ENCODE measurements at regions not wholly inside any gene's neighbourhood (a gene's known extent, or its start where the extent isn't known, plus 50 kb on each side); places are given as distances from the start of the nearest gene placed in this dataset.

GRCh38 chr2:59900728-59901452 lies 652.6 kb downstream of the BCL11A start:
- no peak for DNase-seq

- no peak for DNase-seq
These were observed 653.8 kb downstream of the BCL11A start for GRCh38 chr2:59899692-59900091.

- DNase-seq = no peak
These were observed 656.8 kb downstream of the BCL11A start for GRCh38 chr2:59896499-59897245.

DNA sequence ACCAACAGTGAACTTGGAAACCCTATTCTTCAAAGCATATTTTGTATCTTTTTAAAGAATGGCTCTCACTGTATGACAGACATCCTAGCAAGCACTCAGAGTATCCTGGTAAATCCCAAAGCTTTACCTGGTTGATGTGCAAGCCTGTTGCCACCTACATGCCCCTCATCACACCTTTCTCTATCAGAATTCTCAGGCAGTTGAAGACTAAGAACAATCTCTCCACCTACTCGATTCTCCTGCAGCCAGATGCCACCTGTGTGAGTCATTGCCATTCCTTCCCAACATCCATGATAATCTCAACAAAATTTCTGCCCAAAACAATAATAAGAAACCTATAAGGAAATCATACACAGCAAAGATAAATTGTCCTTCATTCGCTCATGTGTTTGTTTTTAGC lies 659.8 kb downstream of the BCL11A start:
- DNase-seq = no peak

GRCh38 chr2:59892398-59892797 lies 661.1 kb downstream of the BCL11A start:
- no peak for DNase-seq

- DNase-seq = no peak
These were observed 664.1 kb downstream of the BCL11A start for GRCh38 chr2:59889305-59889704.

DNA sequence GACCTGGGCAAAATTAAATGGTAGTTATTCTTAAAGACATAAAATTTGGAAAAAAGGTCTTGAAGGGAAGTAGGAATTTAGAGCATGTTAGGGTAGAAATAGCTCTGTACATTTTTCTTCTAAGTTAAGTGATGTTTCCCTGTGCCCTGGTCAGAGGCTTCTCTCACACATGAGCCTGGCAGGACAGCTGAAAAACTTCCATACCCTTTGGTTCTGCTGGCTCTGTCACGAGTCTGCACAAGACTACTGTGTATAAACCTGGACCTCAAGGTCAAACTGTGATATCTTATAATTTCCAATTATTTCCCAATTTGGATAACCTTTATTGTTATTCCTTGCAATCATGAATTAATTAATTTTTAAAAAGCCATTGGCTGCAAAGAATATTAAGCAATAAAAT lies 664.7 kb downstream of the BCL11A start:
- DNase-seq = no peak

- DNase-seq = no peak
These were observed 665.4 kb downstream of the BCL11A start for GRCh38 chr2:59888015-59888414.

- no peak for DNase-seq
These were observed 666.1 kb downstream of the BCL11A start for GRCh38 chr2:59887366-59887765.

- no peak for DNase-seq
These were observed 666.7 kb downstream of the BCL11A start for GRCh38 chr2:59886759-59887158.

- no peak for DNase-seq
These were observed 667.9 kb downstream of the BCL11A start for GRCh38 chr2:59885541-59885940.

GRCh38 chr2:59884166-59884565 lies 669.3 kb downstream of the BCL11A start:
- DNase-seq = no peak

DNA sequence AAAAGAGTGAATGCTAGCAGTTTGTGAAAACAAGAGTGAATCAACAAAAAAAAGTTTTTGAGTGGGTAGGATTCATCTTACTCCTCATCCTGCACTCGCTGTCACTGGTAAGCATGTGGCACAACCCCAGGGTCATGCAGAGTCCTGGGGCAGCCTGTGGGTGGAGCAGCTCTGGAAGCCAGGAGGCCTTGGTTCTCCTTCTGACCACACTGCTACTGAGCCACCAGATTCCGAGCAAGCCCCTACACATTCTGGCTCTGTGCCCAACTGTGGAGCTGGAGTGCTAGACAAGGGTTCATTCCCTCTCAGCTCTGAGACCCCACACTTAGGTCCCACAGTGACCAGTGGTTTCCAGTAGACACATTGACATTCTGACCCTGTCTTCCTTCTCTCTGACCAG lies 670.6 kb downstream of the BCL11A start:
- no peak for DNase-seq

GRCh38 chr2:59882279-59882678 lies 671.2 kb downstream of the BCL11A start:
- no peak for DNase-seq

DNA sequence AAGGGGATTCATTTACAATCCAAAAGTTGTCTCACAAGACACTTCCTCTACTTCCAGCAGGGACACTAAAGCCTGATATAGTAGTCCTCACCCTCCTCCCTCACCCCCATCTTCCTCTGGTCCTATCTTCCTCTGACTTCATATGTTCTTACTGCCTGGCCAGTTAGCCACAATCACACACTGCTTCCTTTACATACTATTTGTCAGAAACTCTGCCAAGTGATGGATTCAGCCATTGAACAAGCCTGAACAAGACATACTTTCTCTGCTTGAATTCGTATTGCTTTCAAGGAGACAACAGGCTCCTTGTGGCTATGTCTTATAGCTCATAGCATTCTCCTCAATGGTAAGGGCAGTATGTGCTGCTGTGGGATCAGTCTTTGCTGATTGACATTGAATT lies 672.2 kb downstream of the BCL11A start:
- DNase-seq = no peak

DNA sequence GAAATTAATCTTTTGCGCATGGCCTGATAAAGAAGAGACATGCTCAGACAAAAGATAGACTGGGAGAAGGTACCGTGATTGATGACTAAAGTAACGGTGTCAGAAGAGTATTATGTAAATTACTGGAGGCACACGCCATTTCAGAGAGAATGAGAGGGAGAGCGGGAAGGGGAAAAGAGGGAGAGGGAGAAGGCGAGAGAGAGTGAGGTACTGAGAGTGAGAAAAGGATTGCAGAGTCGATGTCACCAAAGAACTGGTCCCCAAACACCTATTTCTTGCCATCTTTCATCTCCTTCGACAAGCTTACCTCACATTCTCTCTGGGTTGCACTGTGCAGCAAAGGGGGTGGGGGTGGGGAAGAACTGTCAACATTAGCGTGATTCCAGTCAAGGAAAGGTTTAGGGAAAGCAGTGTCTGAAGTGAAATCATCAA lies 673.7 kb downstream of the BCL11A start:
- DNase-seq = no peak

DNA sequence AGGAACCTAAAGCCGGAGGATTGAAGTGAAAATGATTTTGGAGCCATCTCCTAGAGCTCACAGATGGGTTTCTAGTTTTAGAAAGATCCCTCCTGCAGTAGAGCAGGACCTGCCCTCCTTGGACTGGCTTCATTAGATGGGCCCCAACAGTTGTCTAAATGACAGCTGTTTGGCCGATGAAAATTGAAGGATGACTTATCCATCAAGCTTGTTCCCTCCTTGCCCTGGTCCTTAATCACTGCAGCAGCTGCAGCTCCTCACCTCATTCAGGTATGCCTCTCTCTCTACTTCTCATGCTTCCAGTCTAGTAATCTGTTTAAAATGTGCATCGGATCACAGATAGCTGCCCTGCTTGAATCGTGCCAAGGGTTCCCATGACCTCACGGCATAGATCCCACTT lies 677.6 kb downstream of the BCL11A start:
- DNase-seq = no peak

GRCh38 chr2:59874971-59875755 lies 678.3 kb downstream of the BCL11A start:
- DNase-seq = no peak

DNA sequence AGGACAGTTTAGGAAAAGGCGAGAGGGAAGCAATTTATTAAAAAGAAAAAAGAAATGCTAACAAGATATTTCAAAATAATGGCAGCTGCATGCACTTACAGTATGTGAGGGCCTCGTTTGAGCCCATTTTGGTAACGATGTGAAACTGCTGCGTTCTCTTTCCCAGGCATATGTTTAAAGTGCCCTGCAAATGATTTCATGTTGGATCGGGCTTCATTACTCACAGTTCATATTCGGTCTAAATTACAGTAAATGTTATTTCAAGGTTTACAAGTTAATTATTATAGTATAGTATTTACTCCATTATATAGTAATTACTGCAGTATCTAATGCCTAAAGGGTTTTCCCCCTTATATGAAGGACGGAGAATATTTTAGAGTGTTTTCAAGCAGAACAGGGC lies 679.1 kb downstream of the BCL11A start:
- DNase-seq = no peak

- DNase-seq = no peak
These were observed 681.6 kb downstream of the BCL11A start for GRCh38 chr2:59871830-59872229.

DNA sequence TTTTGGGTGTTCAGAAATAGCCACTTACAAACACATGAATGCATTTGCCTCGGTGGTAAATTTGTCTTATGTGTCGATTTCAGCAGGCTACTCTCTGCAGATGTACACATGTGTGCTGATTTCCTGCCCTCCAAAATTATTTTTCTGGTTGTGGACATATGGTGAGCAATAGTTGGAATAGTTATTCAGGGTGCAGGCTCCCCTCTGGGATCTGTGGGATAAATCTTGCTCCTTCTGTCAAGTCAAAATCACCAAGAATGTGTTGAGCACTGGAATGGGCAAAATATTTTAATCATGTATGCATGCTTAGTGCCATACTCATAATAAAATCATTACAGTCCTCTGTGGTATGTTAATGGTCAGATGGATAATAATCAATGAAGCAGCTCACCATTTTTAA lies 684.5 kb downstream of the BCL11A start:
- no peak for DNase-seq

GRCh38 chr2:59866436-59866835 lies 687.0 kb downstream of the BCL11A start:
- no peak for DNase-seq

DNA sequence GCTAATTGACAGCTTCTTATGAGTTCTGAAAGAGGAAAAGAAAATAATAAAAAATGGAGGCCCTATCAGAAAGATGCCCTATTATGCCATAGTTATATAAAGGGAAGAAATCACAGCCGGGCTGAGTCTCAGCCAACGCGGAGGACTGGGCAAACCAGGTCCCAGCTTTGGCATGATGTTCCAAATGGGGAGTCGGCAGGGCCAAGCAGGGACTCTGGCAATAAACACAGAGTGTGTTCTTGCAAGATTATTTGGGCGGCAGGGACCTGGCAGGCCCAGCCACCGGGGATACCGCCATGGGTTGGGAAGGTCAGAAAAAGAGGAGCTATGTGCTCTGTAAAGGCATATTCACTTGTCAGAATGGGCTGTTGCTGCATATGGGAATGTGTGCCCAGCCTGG lies 694.9 kb downstream of the BCL11A start:
- DNase-seq = no peak

- no peak for DNase-seq
These were observed 696.3 kb downstream of the BCL11A start for GRCh38 chr2:59857109-59857508.
